ENCODE measurements at regions not wholly inside any gene's neighbourhood (a gene's known extent, or its start where the extent isn't known, plus 50 kb on each side); places are given as distances from the start of the nearest gene placed in this dataset.

DNA sequence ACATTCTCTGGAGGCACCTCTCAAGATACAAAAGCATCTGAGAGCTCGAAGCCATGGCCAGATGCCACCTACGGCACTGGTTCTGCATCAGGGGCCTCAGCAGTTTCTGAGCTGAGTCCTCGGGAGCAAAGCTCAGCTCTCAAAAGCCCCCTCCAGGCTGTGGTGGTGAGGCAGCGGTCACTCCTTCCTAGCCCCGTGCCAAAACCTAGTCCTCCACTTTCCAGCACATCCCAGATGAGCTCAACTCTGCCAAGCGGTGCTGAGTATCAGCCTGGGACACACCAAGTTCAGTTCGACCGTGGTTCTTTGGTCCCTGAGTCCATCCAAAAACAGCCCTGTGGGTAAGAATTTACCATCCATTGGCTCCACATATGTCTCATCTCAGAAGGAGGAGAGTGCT lies 79.3 kb upstream of the STT3B start:
- no peak overlapping the region for H3K27ac Mint-ChIP-seq (ENCODE audit: unreplicated experiment)
- Histone ChIP-seq H3K36me3 (ENCODE audit: insufficient read depth, low read length) (no peaks in the 10 kb centered on the region), H3K9me3 (ENCODE audit: insufficient read depth, low read depth, low read length) (no peaks in the 10 kb centered on the region), H3K9ac (ENCODE audit: low read length) (no peak overlapping the region), H4K20me1 (ENCODE audit: insufficient read depth, low read length) (no peaks in the 10 kb centered on the region), H3K4me1 (ENCODE audit: insufficient read depth, low read length) (no peaks in the 10 kb centered on the region), H3K27ac (ENCODE audit: low read depth, low read length) (no peak overlapping the region), H3K79me2 (ENCODE audit: insufficient read depth, low read length) (no peaks in the 10 kb centered on the region), H3K27me3 (ENCODE audit: insufficient read depth, low read length) (peaks cover 8% of the 10 kb centered on the region), H2AFZ (ENCODE audit: low read depth, low read length) (no peak overlapping the region), H3K4me3 (ENCODE audit: insufficient read depth, low read depth, low read length) (no peak overlapping the region), H3K4me2 (ENCODE audit: low read length) (no peak overlapping the region)
- H3K27me3 Mint-ChIP-seq (ENCODE audit: low read depth, unreplicated experiment), result peaks cover 27% of the 10 kb centered on the region
- peaks cover 20% of the 10 kb centered on the region for H3K9me3 Mint-ChIP-seq (ENCODE audit: unreplicated experiment)
- no peak for DNase-seq (ENCODE audit: low read depth)
- no peak overlapping the region for H3K4me3 Mint-ChIP-seq (ENCODE audit: unreplicated experiment)
- no peak for FAIRE-seq
- TF ChIP-seq, protein P1, sequence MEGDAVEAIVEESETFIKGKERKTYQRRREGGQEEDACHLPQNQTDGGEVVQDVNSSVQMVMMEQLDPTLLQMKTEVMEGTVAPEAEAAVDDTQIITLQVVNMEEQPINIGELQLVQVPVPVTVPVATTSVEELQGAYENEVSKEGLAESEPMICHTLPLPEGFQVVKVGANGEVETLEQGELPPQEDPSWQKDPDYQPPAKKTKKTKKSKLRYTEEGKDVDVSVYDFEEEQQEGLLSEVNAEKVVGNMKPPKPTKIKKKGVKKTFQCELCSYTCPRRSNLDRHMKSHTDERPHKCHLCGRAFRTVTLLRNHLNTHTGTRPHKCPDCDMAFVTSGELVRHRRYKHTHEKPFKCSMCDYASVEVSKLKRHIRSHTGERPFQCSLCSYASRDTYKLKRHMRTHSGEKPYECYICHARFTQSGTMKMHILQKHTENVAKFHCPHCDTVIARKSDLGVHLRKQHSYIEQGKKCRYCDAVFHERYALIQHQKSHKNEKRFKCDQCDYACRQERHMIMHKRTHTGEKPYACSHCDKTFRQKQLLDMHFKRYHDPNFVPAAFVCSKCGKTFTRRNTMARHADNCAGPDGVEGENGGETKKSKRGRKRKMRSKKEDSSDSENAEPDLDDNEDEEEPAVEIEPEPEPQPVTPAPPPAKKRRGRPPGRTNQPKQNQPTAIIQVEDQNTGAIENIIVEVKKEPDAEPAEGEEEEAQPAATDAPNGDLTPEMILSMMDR (IDR thresholded peaks at IDR 0.05; ENCODE audit: insufficient read depth, low read depth, low read length), result no peak
- TF ChIP-seq EZH2 (IDR thresholded peaks at IDR 0.05; ENCODE audit: insufficient read depth, low read length), result no peak
- peaks cover 4% of the 10 kb centered on the region for H3K4me1 Mint-ChIP-seq (ENCODE audit: low read depth, unreplicated experiment)
- no peaks in the 10 kb centered on the region for H3K36me3 Mint-ChIP-seq (ENCODE audit: low read depth, unreplicated experiment)

DNA sequence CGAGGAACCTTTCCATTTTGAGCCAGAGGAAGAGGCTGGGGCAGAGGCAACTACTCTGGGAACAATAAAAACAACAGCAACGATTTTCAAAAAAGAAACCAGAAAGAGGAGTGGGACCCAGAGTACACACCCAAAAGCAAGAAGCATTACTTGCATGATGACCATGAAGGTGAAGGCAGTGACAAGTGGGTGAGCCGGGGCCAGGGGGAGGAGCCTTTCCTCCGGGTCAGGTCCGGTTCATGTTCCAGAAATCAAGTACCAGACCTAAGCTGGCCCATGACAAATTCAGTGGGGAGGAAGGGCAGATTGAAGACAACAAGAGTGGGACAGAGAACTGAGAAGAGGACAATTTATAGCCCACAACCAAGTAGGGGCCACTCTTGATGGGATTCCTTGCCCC lies 77.2 kb upstream of the STT3B start:
- no peaks in the 10 kb centered on the region for H4K20me1 ChIP-seq (ENCODE audit: insufficient read depth, low read length)
- H2AFZ ChIP-seq (ENCODE audit: low read depth, low read length), result no peak overlapping the region
- H3K4me3 ChIP-seq (ENCODE audit: insufficient read depth, low read depth, low read length), result no peak overlapping the region
- DNase-seq (ENCODE audit: low read depth) (no peak), FAIRE-seq (no peak)
- H3K27me3 ChIP-seq (ENCODE audit: insufficient read depth, low read length), result peaks cover 8% of the 10 kb centered on the region
- Mint-ChIP-seq H3K9me3 (ENCODE audit: unreplicated experiment) (peaks cover 15% of the 10 kb centered on the region), H3K27ac (ENCODE audit: unreplicated experiment) (no peak overlapping the region), H3K36me3 (ENCODE audit: low read depth, unreplicated experiment) (no peaks in the 10 kb centered on the region), H3K4me3 (ENCODE audit: unreplicated experiment) (no peak overlapping the region), H3K4me1 (ENCODE audit: low read depth, unreplicated experiment) (no peaks in the 10 kb centered on the region), H3K27me3 (ENCODE audit: low read depth, unreplicated experiment) (peaks cover 29% of the 10 kb centered on the region)
- H3K79me2 ChIP-seq (ENCODE audit: insufficient read depth, low read length), result no peaks in the 10 kb centered on the region
- H3K27ac ChIP-seq (ENCODE audit: low read depth, low read length), result no peak overlapping the region
- H3K9me3 ChIP-seq (ENCODE audit: insufficient read depth, low read depth, low read length), result no peaks in the 10 kb centered on the region
- H3K4me1 ChIP-seq (ENCODE audit: insufficient read depth, low read length), result no peaks in the 10 kb centered on the region
- H3K4me2 ChIP-seq (ENCODE audit: low read length), result no peak overlapping the region
- TF ChIP-seq, protein P1 (IDR thresholded peaks at IDR 0.05; ENCODE audit: insufficient read depth, low read depth, low read length), result no peak
- no peak for TF ChIP-seq EZH2 (IDR thresholded peaks at IDR 0.05; ENCODE audit: insufficient read depth, low read length)
- H3K9ac ChIP-seq (ENCODE audit: low read length), result no peak overlapping the region
- no peaks in the 10 kb centered on the region for H3K36me3 ChIP-seq (ENCODE audit: insufficient read depth, low read length)

DNA sequence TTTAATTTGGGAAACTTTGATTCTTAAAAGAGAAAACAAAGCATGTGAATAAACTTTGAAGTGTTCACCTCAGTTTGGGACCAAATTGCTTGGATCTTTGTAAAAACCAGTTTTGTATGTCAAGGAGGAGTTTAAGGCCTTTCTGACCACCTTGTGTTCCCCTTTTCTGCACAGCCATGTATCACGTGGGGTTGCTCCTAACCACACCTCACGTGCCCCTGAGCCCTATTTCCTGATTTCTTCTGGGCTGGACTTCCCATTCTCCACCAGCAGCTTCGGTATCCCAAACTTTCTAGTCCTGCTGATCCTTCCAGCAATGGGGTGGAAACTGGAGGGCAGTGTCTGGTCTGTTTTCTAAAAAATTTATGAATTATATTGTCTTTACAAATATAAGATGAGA lies 76.4 kb upstream of the STT3B start:
- no peaks in the 10 kb centered on the region for H3K79me2 ChIP-seq (ENCODE audit: insufficient read depth, low read length)
- no peaks in the 10 kb centered on the region for H4K20me1 ChIP-seq (ENCODE audit: insufficient read depth, low read length)
- no peak overlapping the region for H3K9ac ChIP-seq (ENCODE audit: low read length)
- FAIRE-seq (no peak), DNase-seq (ENCODE audit: low read depth) (no peak)
- TF ChIP-seq, protein P1 (IDR thresholded peaks at IDR 0.05; ENCODE audit: insufficient read depth, low read depth, low read length), result no peak
- no peak for TF ChIP-seq EZH2 (IDR thresholded peaks at IDR 0.05; ENCODE audit: insufficient read depth, low read length)
- H3K4me2 ChIP-seq (ENCODE audit: low read length), result no peak overlapping the region
- Mint-ChIP-seq H3K4me3 (ENCODE audit: unreplicated experiment) (no peak overlapping the region), H3K9me3 (ENCODE audit: unreplicated experiment) (peaks cover 12% of the 10 kb centered on the region), H3K4me1 (ENCODE audit: low read depth, unreplicated experiment) (no peaks in the 10 kb centered on the region), H3K27ac (ENCODE audit: unreplicated experiment) (no peak overlapping the region), H3K36me3 (ENCODE audit: low read depth, unreplicated experiment) (no peaks in the 10 kb centered on the region), H3K27me3 (ENCODE audit: low read depth, unreplicated experiment) (peaks cover 29% of the 10 kb centered on the region)
- no peaks in the 10 kb centered on the region for H3K9me3 ChIP-seq (ENCODE audit: insufficient read depth, low read depth, low read length)
- H2AFZ ChIP-seq (ENCODE audit: low read depth, low read length), result no peak overlapping the region
- peaks cover 11% of the 10 kb centered on the region for H3K27me3 ChIP-seq (ENCODE audit: insufficient read depth, low read length)
- no peak overlapping the region for H3K27ac ChIP-seq (ENCODE audit: low read depth, low read length)
- no peaks in the 10 kb centered on the region for H3K36me3 ChIP-seq (ENCODE audit: insufficient read depth, low read length)
- no peaks in the 10 kb centered on the region for H3K4me1 ChIP-seq (ENCODE audit: insufficient read depth, low read length)
- no peak overlapping the region for H3K4me3 ChIP-seq (ENCODE audit: insufficient read depth, low read depth, low read length)
